GM12878 (cell line): ENCODE measurements at regions not wholly inside any gene's neighbourhood (a gene's known extent, or its start where the extent isn't known, plus 50 kb on each side); places are given as distances from the start of the nearest gene placed in this dataset.

Experiments used
- ATAC-seq: fragments of 200-7000 bp; cut with Tn5 transposase; 3 replicates; pipeline ENCODE4 v1.9.1; 2020; ENCODE audit warnings: mild to moderate bottlenecking, moderate library complexity
- BruUV-seq: library from RNA; stranded (reverse); fragments of 400-500 nt; replicated peaks from 2 replicates; lab custom pipeline; 2021; lab: Mats Ljungman, UMichigan
- CTCF ChIA-PET: fragments of 300-600 bp; sonication (Branson Sonifier 250); formaldehyde crosslinking; extraction: SDS; loops from one replicate; lab custom pipeline; 2021; ENCODE audit warnings: inconsistent platforms; lab: Yijun Ruan, JAX
- POLR2A ChIA-PET: fragments of 350-600 bp; formaldehyde crosslinking; extraction: SDS; loops from one replicate; lab custom pipeline; 2021; ENCODE audit warnings: inconsistent platforms; lab: Charles Lee
- RAD21 ChIA-PET: fragments of 300-600 bp; sonication (Branson Sonifier 250); formaldehyde crosslinking; loops from one replicate; lab custom pipeline; 2023; ENCODE audit warnings: antibody characterized with exemption; ENCODE audit not compliant: unreplicated experiment; lab: Charles Lee
- SMC1A ChIA-PET: fragments of 300-600 bp; sonication (Branson Sonifier 250); formaldehyde crosslinking; loops from one replicate; lab custom pipeline; 2023; ENCODE audit not compliant: unreplicated experiment, uncharacterized antibody; lab: Charles Lee
- DNase-seq: peaks from one replicate; pipeline ENCODE4 v3.0.0-alpha.2; 2011; ENCODE audit warnings: low read depth, low spot score
- FAIRE-seq: peaks from 3 replicates; lab custom pipeline; 2011; peaks lifted over from hg19 to GRCh38; lab: Jason Lieb, UNC
- H2AFZ ChIP-seq: 2 replicates; pipeline ENCODE4 v1.6.0; 2011; ENCODE audit warnings: low read depth, low read length, control low read depth; ENCODE audit not compliant: control insufficient read depth
- H3K27ac ChIP-seq: 2 replicates; pipeline ENCODE4 v1.5.1; 2011; ENCODE audit warnings: control low read depth; ENCODE audit not compliant: control insufficient read depth, insufficient read depth
- H3K27me3 ChIP-seq, 2 experiments: replicated peaks in 1 of 2; 2 replicates each; pipeline versions ENCODE4 v1.6.0 to v1.6.1; 2011; ENCODE audit warnings: low read length in 1 of 2; ENCODE audit not compliant: control insufficient read depth in 2 of 2, insufficient read depth in 2 of 2
- H3K36me3 ChIP-seq, 2 experiments: 2 replicates each; pipeline ENCODE4 v1.5.1; 2011; ENCODE audit warnings: low read length in 1 of 2; ENCODE audit not compliant: control insufficient read depth in 2 of 2, insufficient read depth in 2 of 2
- H3K4me1 ChIP-seq: 2 replicates; pipeline ENCODE4 v1.6.1; 2011; ENCODE audit warnings: mild to moderate bottlenecking, low read length, moderate library complexity, mixed read lengths; ENCODE audit not compliant: control insufficient read depth, insufficient read depth
- H3K4me2 ChIP-seq: 2 replicates; pipeline ENCODE4 v1.6.0; 2011; ENCODE audit warnings: control low read depth; ENCODE audit not compliant: control insufficient read depth, insufficient read depth
- H3K4me3 ChIP-seq: fragments of 200-600 bp; sonication (generic); 2 replicates; pipeline ENCODE4 v1.5.1; 2016
- H3K79me2 ChIP-seq: 2 replicates; pipeline ENCODE4 v1.6.0; 2011; ENCODE audit warnings: low read length; ENCODE audit not compliant: control insufficient read depth, insufficient read depth
- H3K9ac ChIP-seq: 2 replicates; pipeline ENCODE4 v1.8.0; 2011; ENCODE audit warnings: low read length, control low read depth, mixed read lengths; ENCODE audit not compliant: control insufficient read depth, insufficient read depth
- H3K9me3 ChIP-seq: replicated peaks from 3 replicates; pipeline ENCODE4 v1.5.1; 2011; ENCODE audit warnings: mild to moderate bottlenecking, low read length; ENCODE audit not compliant: control insufficient read depth, insufficient read depth
- H4K20me1 ChIP-seq: 2 replicates; pipeline ENCODE4 v1.6.0; 2011; ENCODE audit not compliant: control insufficient read depth, insufficient read depth
- ATF2 ChIP-seq: IDR thresholded peaks from 2 replicates; pipeline ENCODE4 v1.6.1; 2012; ENCODE audit warnings: low read length, inconsistent platforms
- GATAD2B ChIP-seq: fragments of 450-650 bp; conservative IDR thresholded peaks from 2 replicates; pipeline ENCODE4 v1.6.1; 2017; ENCODE audit warnings: low read depth, mild to moderate bottlenecking, moderate library complexity
- RBBP5 ChIP-seq: fragments of 200-600 bp; sonication (generic); conservative IDR thresholded peaks from 2 replicates; pipeline ENCODE4 v1.6.1; 2016
- TCF7 ChIP-seq: IDR thresholded peaks from 2 replicates; pipeline ENCODE4 v1.6.1; 2014; ENCODE audit warnings: antibody characterized with exemption, borderline replicate concordance
- USF1 ChIP-seq: IDR thresholded peaks from 2 replicates; pipeline ENCODE4 v1.6.1; 2011; ENCODE audit warnings: borderline replicate concordance, low read depth, mild to moderate bottlenecking, moderate library complexity, mixed read lengths, low read length; ENCODE audit not compliant: insufficient read depth; ENCODE audit errors: extremely low read length
- ZBED1 ChIP-seq: IDR thresholded peaks from 2 replicates; pipeline ENCODE4 v1.6.1; 2016; ENCODE audit warnings: borderline replicate concordance
- ZBTB33 ChIP-seq: fragments of 450-650 bp; IDR thresholded peaks from 2 replicates; pipeline ENCODE4 v1.6.1; 2017; ENCODE audit warnings: mild to moderate bottlenecking
- ZBTB4 ChIP-seq: fragments of 450-650 bp; formaldehyde crosslinking; IDR thresholded peaks from 2 replicates; pipeline ENCODE4 v1.4.0; 2022; ENCODE audit warnings: mild to moderate bottlenecking, moderate library complexity
- ZNF24 ChIP-seq: fragments of 450-650 bp; IDR thresholded peaks from 2 replicates; pipeline ENCODE4 v1.6.1; 2017; ENCODE audit warnings: antibody characterized with exemption, mild to moderate bottlenecking
- ZZZ3 ChIP-seq: IDR thresholded peaks from 2 replicates; pipeline ENCODE4 v1.6.1; 2011; ENCODE audit warnings: low read depth; ENCODE audit not compliant: control insufficient read depth, insufficient read length
- WGBS: methylation state at CpG from one replicate; pipeline ENCODE4 v1.1.6; 2016; ENCODE audit warnings: low lambda C conversion rate; ENCODE audit not compliant: insufficient replicate concordance, insufficient coverage; ENCODE audit errors: missing lambda C conversion rate; 5-methylcytosine and 5-hydroxymethylcytosine counted together
- in situ Hi-C: fragments of 300-500 bp; cut with MboI; formaldehyde crosslinking; loops from 9 replicates; pipeline ENCODE4 v1.14.3; 2018; ENCODE audit warnings: mixed read lengths
- intact Hi-C: fragments of 100-400 bp; cut with micrococcal nuclease; formaldehyde crosslinking; loops from one replicate; pipeline ENCODE4 v1.14.2; 2022; ENCODE audit not compliant: unreplicated experiment

- H3K79me2 ChIP-seq, result no peaks in the 10 kb centered on the region
- TF ChIP-seq TCF7, result no peak
- TF ChIP-seq ZBTB4 (CRISPR knock-in tag), result no peak
- TF ChIP-seq ZNF24, result no peak
- no peak for TF ChIP-seq RBBP5
- TF ChIP-seq GATAD2B, result no peak
- TF ChIP-seq ZZZ3, result no peak
- no peak for TF ChIP-seq USF1
- TF ChIP-seq ATF2, result no peak
- TF ChIP-seq ZBTB33, result no peak
- no peak for TF ChIP-seq ZBED1
- H4K20me1 ChIP-seq, result no peaks in the 10 kb centered on the region
- ATAC-seq (no peak), DNase-seq (no peak), FAIRE-seq (no peak)
- ChIA-PET SMC1A (no interaction called here), CTCF (interaction anchor here (1.2 kb wide), 1 partner anchor 21 kb away, joined by 4 read pairs; no protein-coding TSS in a partner anchor), POLR2A (no interaction called here), RAD21 (no interaction called here)
- H3K27me3 ChIP-seq, result no peaks in the 10 kb centered on the region
- H3K4me1 ChIP-seq, result no peaks in the 10 kb centered on the region
- H3K9ac ChIP-seq, result no peak overlapping the region
- intact Hi-C loops (no loop called here), in situ Hi-C loops (loop anchor here (10.0 kb wide), 1 partner anchor 65 kb away; no protein-coding TSS in a partner anchor)
- H3K4me3 ChIP-seq, result no peak overlapping the region
- no peak overlapping the region for H2AFZ ChIP-seq
- BruUV-seq, result no TSS peak
- H3K9me3 ChIP-seq, result no peaks in the 10 kb centered on the region
- H3K27ac ChIP-seq, result no peak overlapping the region
- no peak overlapping the region for H3K4me2 ChIP-seq
- H3K36me3 ChIP-seq, result no peaks in the 10 kb centered on the region
- 0% methylated on average over 2 of the region's 2 CpGs for WGBS
Measured at GRCh38 chr4:72679666-72680065, 110.6 kb upstream of the ADAMTS3 start.
